Naive thymus-derived CD4-positive, alpha-beta T cell (primary cell): ENCODE measurements at regions not wholly inside any gene's neighbourhood (a gene's known extent, or its start where the extent isn't known, plus 50 kb on each side); places are given as distances from the start of the nearest gene placed in this dataset.

ENCODE experiments used
- ATAC-seq: fragments of 150-1000 bp; cut with Tn5 transposase; 2 replicates; pipeline ENCODE4 v1.10.0; 2021; ENCODE audit warnings: mild to moderate bottlenecking, moderate library complexity
- CTCF ChIA-PET: fragments of 350-600 bp; sonication (Branson Sonifier 250); formaldehyde crosslinking; loops from one replicate; lab custom pipeline; 2021; ENCODE audit warnings: antibody characterized with exemption; lab: Charles Lee
- POLR2A ChIA-PET: fragments of 350-600 bp; sonication (Branson Sonifier 250); formaldehyde crosslinking; loops from one replicate; lab custom pipeline; 2021; ENCODE audit warnings: antibody characterized with exemption, inconsistent platforms; lab: Charles Lee
- DNase-seq, 9 donors: peaks; one replicate each; pipeline versions ENCODE4 v3.0.0 to v3.0.0-alpha.2; 2020 to 2022; ENCODE audit warnings: mixed read lengths in 1 of 9
- H3K27ac ChIP-seq: one replicate; pipeline ENCODE4 v1.7.0; 2013; ENCODE audit warnings: mild to moderate bottlenecking, low read depth, low read length, moderate library complexity
- H3K27me3 ChIP-seq, 2 donors: one replicate each; pipeline ENCODE4 v1.7.0; 2013; ENCODE audit warnings: low read length in 2 of 2, mild to moderate bottlenecking in 2 of 2, moderate library complexity in 2 of 2; ENCODE audit not compliant: control insufficient read depth in 2 of 2, insufficient read depth in 2 of 2
- H3K36me3 ChIP-seq, 3 experiments: 1 replicate in 2 of 3; 2 replicates in 1 of 3; pipeline ENCODE4 v1.7.0; 2013; ENCODE audit warnings: low read length in 3 of 3, mild to moderate bottlenecking in 3 of 3, moderate library complexity in 1 of 3; ENCODE audit not compliant: insufficient read depth in 3 of 3, control insufficient read depth in 2 of 3
- H3K4me1 ChIP-seq, 2 donors: one replicate each; pipeline ENCODE4 v1.7.0; 2013; ENCODE audit warnings: low read length in 2 of 2, mild to moderate bottlenecking in 2 of 2, moderate library complexity in 1 of 2; ENCODE audit not compliant: control insufficient read depth in 2 of 2, insufficient read depth in 2 of 2
- H3K4me3 ChIP-seq: 2 replicates; pipeline ENCODE4 v1.7.0; 2013; ENCODE audit warnings: mild to moderate bottlenecking, low read length
- H3K9me3 ChIP-seq, 3 experiments: 1 replicate in 2 of 3; 2 replicates in 1 of 3; pipeline ENCODE4 v1.7.0; 2013; ENCODE audit warnings: low read length in 3 of 3; ENCODE audit not compliant: control insufficient read depth in 2 of 3
- H3K27ac Mint-ChIP-seq, 9 donors: one replicate each; pipeline ENCODE4 v1.8.0; 2020 to 2022; ENCODE audit warnings: mixed read lengths in 9 of 9, mild to moderate bottlenecking in 8 of 9, moderate library complexity in 5 of 9, inconsistent platforms in 2 of 9
- H3K27me3 Mint-ChIP-seq, 5 donors: one replicate each; pipeline ENCODE4 v1.8.0; 2021 to 2022; ENCODE audit warnings: mixed read lengths in 5 of 5, mild to moderate bottlenecking in 1 of 5
- H3K36me3 Mint-ChIP-seq, 5 donors: one replicate each; pipeline ENCODE4 v1.8.0; 2020 to 2022; ENCODE audit warnings: mixed read lengths in 5 of 5, mild to moderate bottlenecking in 3 of 5, inconsistent platforms in 1 of 5
- H3K4me1 Mint-ChIP-seq, 7 donors: one replicate each; pipeline ENCODE4 v1.8.0; 2020 to 2022; ENCODE audit warnings: mixed read lengths in 7 of 7, mild to moderate bottlenecking in 3 of 7, inconsistent platforms in 1 of 7
- H3K4me3 Mint-ChIP-seq, 10 donors: one replicate each; pipeline ENCODE4 v1.8.0; 2020 to 2022; ENCODE audit warnings: mild to moderate bottlenecking in 10 of 10, mixed read lengths in 10 of 10, moderate library complexity in 6 of 10, inconsistent platforms in 2 of 10
- H3K9me3 Mint-ChIP-seq, 11 donors: one replicate each; pipeline ENCODE4 v1.8.0; 2020 to 2022; ENCODE audit warnings: mixed read lengths in 11 of 11, mild to moderate bottlenecking in 4 of 11, inconsistent platforms in 1 of 11, moderate library complexity in 1 of 11
- intact Hi-C, 2 donors: fragments of 100-400 bp; cut with micrococcal nuclease; formaldehyde crosslinking; loops; one replicate each; pipeline ENCODE4 v1.15.1; 2023

DNA sequence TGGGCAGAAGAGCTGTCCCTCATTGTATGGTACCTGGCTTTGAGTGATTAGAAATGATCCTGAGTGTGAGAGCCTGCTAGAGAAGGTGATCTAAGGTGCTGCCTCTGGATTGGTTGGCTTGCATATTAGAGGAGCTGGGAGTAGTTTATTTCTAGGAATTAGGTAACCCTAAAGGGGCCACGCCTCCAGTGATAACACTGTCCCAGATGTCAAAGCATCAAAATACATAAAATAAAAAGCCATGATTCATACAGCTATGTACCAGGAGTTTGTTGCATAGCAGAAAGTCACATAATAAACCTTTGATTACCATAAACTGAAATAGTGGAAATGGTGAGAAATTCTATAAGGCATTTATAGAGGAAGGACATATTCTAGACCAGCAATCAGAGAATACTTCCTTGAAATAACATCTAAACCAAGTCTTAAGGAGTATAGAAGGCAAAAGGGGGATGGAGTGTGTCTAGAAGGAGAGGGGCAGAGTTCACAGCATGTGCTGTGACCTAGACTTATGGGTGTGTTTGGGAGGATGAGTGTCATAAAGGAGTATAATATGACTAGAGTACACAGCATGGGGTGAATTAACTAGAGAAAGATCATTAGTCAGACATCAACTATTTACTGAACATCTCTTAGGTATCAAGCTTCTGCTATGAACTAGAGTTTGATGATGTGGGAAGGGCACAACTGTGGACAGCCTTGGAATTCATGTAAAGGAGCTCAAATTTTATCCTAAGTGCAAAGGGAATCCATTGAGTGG is 686.4 kb downstream of the GALC start:
- Histone ChIP-seq H3K4me3 (no peak overlapping the region), H3K4me1 (no peaks in the 10 kb centered on the region), H3K36me3 (no peaks in the 10 kb centered on the region), H3K27ac (no peak overlapping the region), H3K9me3 (no peaks in the 10 kb centered on the region), H3K27me3 (no peaks in the 10 kb centered on the region)
- ATAC-seq (no peak), DNase-seq (no peak)
- Mint-ChIP-seq H3K27ac (no peak overlapping the region), H3K27me3 (no peaks in the 10 kb centered on the region), H3K36me3 (no peaks in the 10 kb centered on the region), H3K4me3 (no peak overlapping the region), H3K4me1 (no peaks in the 10 kb centered on the region), H3K9me3 (peaks cover 0 to 26% (median 6%) of the 10 kb centered on the region in 11 donors)
- POLR2A ChIA-PET, result no interaction called here
- CTCF ChIA-PET, result no interaction called here
- intact Hi-C loops, result no loop called here

DNA sequence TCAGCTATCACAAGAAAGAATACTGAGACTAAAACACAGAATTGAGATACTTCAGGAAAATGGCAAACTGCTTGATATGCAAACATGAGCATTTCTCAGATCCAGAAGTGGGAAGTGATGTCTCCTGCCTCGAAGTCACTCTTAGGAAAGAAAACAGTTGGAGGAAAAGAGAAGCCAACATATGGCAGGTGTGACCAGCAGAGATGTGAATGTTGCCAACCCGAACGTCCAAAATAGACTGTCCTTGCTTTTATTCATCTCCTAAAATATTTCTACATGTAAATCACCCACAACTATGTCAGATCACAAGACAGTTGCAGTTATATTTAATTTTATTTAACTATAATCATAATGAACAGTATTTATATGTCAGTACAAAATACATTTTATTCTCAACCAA is 687.6 kb downstream of the GALC start:
- no peaks in the 10 kb centered on the region for H3K36me3 ChIP-seq
- peaks cover 0 to 26% (median 5%) of the 10 kb centered on the region in 11 donors for H3K9me3 Mint-ChIP-seq
- no peaks in the 10 kb centered on the region for H3K4me1 Mint-ChIP-seq
- DNase-seq, result no peak
- H3K9me3 ChIP-seq, result no peaks in the 10 kb centered on the region
- no peak overlapping the region for H3K4me3 ChIP-seq
- intact Hi-C loops, result no loop called here
- H3K27ac ChIP-seq, result no peak overlapping the region
- no peak overlapping the region for H3K4me3 Mint-ChIP-seq
- no peaks in the 10 kb centered on the region for H3K36me3 Mint-ChIP-seq
- POLR2A ChIA-PET, result no interaction called here
- no peaks in the 10 kb centered on the region for H3K4me1 ChIP-seq
- ATAC-seq, result no peak
- no peaks in the 10 kb centered on the region for H3K27me3 Mint-ChIP-seq
- H3K27ac Mint-ChIP-seq, result no peak overlapping the region
- H3K27me3 ChIP-seq, result no peaks in the 10 kb centered on the region
- CTCF ChIA-PET, result no interaction called here

- DNase-seq (no peak), ATAC-seq (no peak)
- Mint-ChIP-seq H3K36me3 (no peaks in the 10 kb centered on the region), H3K4me1 (no peaks in the 10 kb centered on the region), H3K27ac (no peak overlapping the region), H3K9me3 (peaks cover 0 to 23% (median 5%) of the 10 kb centered on the region in 11 donors), H3K27me3 (no peaks in the 10 kb centered on the region), H3K4me3 (no peak overlapping the region)
- POLR2A ChIA-PET, result no interaction called here
- H3K4me1 ChIP-seq, result no peaks in the 10 kb centered on the region
- H3K27ac ChIP-seq, result no peak overlapping the region
- CTCF ChIA-PET, result interaction anchor here (0.6 kb wide), 1 partner anchor 1494 kb away, joined by 3 read pairs; no protein-coding TSS in a partner anchor
- H3K4me3 ChIP-seq, result no peak overlapping the region
- no peaks in the 10 kb centered on the region for H3K27me3 ChIP-seq
- no peaks in the 10 kb centered on the region for H3K9me3 ChIP-seq
- intact Hi-C loops, result no loop called here
- no peaks in the 10 kb centered on the region for H3K36me3 ChIP-seq
These were observed 688.6 kb downstream of the GALC start for GRCh38 chr14:87304404-87304803.

GRCh38 chr14:87286826-87287225 is 706.2 kb downstream of the GALC start:
- H3K9me3 Mint-ChIP-seq, result peaks cover 0 to 31% (median 7%) of the 10 kb centered on the region in 11 donors
- intact Hi-C loops, result no loop called here
- no peaks in the 10 kb centered on the region for H3K4me1 ChIP-seq
- no peaks in the 10 kb centered on the region for H3K27me3 ChIP-seq
- POLR2A ChIA-PET, result no interaction called here
- H3K36me3 ChIP-seq, result no peaks in the 10 kb centered on the region
- ATAC-seq (no peak), DNase-seq (no peak)
- no peaks in the 10 kb centered on the region for H3K4me1 Mint-ChIP-seq
- no peaks in the 10 kb centered on the region for H3K36me3 Mint-ChIP-seq
- no peak overlapping the region for H3K27ac Mint-ChIP-seq
- no peaks in the 10 kb centered on the region for H3K27me3 Mint-ChIP-seq
- no peaks in the 10 kb centered on the region for H3K9me3 ChIP-seq
- CTCF ChIA-PET, result no interaction called here
- H3K27ac ChIP-seq, result no peak overlapping the region
- no peak overlapping the region for H3K4me3 Mint-ChIP-seq
- H3K4me3 ChIP-seq, result no peak overlapping the region

GRCh38 chr14:87286191-87286590 is 706.8 kb downstream of the GALC start:
- intact Hi-C loops, result no loop called here
- H3K9me3 Mint-ChIP-seq, result peaks cover 0 to 31% (median 7%) of the 10 kb centered on the region in 11 donors
- H3K27me3 Mint-ChIP-seq, result no peaks in the 10 kb centered on the region
- H3K4me1 ChIP-seq, result no peaks in the 10 kb centered on the region
- H3K4me3 ChIP-seq, result no peak overlapping the region
- ATAC-seq (no peak), DNase-seq (no peak)
- no peaks in the 10 kb centered on the region for H3K4me1 Mint-ChIP-seq
- POLR2A ChIA-PET, result no interaction called here
- CTCF ChIA-PET, result no interaction called here
- H3K36me3 Mint-ChIP-seq, result no peaks in the 10 kb centered on the region
- no peaks in the 10 kb centered on the region for H3K36me3 ChIP-seq
- H3K27me3 ChIP-seq, result no peaks in the 10 kb centered on the region
- no peak overlapping the region for H3K27ac ChIP-seq
- H3K9me3 ChIP-seq, result no peaks in the 10 kb centered on the region
- no peak overlapping the region for H3K4me3 Mint-ChIP-seq
- H3K27ac Mint-ChIP-seq, result no peak overlapping the region

DNA sequence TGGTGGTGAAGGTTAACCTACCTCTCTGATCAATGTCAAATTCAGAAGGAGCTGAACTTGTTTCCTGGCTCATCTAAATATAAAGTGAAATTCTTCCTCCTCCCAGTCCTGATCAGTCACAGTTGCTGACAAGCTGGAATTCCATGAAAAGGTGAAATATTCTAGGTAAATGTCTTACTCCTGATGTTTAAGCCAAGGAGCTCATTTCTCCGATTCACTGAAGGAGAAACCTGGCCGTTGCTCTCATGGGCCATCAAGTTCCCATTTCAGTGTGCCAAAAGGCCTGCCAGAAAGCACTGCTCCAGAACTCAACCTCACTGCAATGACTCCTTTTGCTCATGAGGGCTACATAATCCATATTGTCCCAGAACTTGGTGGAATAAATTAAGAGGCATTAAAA is 707.5 kb downstream of the GALC start:
- Histone ChIP-seq H3K4me3 (no peak overlapping the region), H3K27ac (no peak overlapping the region), H3K4me1 (no peaks in the 10 kb centered on the region), H3K9me3 (no peaks in the 10 kb centered on the region), H3K36me3 (no peaks in the 10 kb centered on the region), H3K27me3 (no peaks in the 10 kb centered on the region)
- ChIA-PET CTCF (no interaction called here), POLR2A (no interaction called here)
- H3K36me3 Mint-ChIP-seq, result no peaks in the 10 kb centered on the region
- ATAC-seq (no peak), DNase-seq (no peak)
- no peak overlapping the region for H3K27ac Mint-ChIP-seq
- H3K9me3 Mint-ChIP-seq, result peaks cover 0 to 30% (median 7%) of the 10 kb centered on the region in 11 donors
- no peaks in the 10 kb centered on the region for H3K4me1 Mint-ChIP-seq
- no peaks in the 10 kb centered on the region for H3K27me3 Mint-ChIP-seq
- intact Hi-C loops, result no loop called here
- no peak overlapping the region for H3K4me3 Mint-ChIP-seq

DNA sequence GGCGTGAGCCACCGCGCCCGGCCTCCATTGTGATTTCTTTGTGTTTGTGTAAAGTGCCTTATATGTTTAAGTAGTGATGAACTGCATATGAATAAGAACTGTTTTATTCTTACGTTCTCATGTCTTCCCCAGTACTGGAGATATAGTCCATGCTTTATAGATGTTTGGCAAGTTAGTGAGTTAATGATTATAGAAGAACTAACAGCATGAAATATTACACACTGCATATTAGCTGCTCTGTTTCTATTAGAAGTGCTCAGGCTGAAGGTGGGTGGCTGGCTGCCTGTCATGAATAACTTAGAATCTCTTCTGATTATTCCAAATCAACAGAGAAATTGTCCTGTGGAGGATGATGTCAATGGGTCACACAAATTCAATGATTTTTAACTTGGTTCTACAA is 709.4 kb downstream of the GALC start:
- Histone ChIP-seq H3K4me3 (no peak overlapping the region), H3K36me3 (no peaks in the 10 kb centered on the region), H3K4me1 (no peaks in the 10 kb centered on the region), H3K27me3 (no peaks in the 10 kb centered on the region), H3K27ac (no peak overlapping the region), H3K9me3 (no peaks in the 10 kb centered on the region)
- ChIA-PET POLR2A (no interaction called here), CTCF (no interaction called here)
- intact Hi-C loops, result no loop called here
- no peaks in the 10 kb centered on the region for H3K36me3 Mint-ChIP-seq
- H3K4me1 Mint-ChIP-seq, result no peaks in the 10 kb centered on the region
- no peaks in the 10 kb centered on the region for H3K27me3 Mint-ChIP-seq
- H3K27ac Mint-ChIP-seq, result no peak overlapping the region
- peaks cover 0 to 27% (median 3%) of the 10 kb centered on the region in 11 donors for H3K9me3 Mint-ChIP-seq
- DNase-seq (no peak), ATAC-seq (no peak)
- no peak overlapping the region for H3K4me3 Mint-ChIP-seq
